H9 (cell line): ENCODE measurements at regions not wholly inside any gene's neighbourhood (a gene's known extent, or its start where the extent isn't known, plus 50 kb on each side); places are given as distances from the start of the nearest gene placed in this dataset.

Experiments used
- DNase-seq: peaks from one replicate; pipeline ENCODE4 v3.0.0-alpha.2; 2017
- H2AFZ ChIP-seq: one replicate; pipeline ENCODE4 v1.6.1; 2013; ENCODE audit warnings: mild to moderate bottlenecking, low read length, control low read depth, moderate library complexity
- H2AK5ac ChIP-seq: 2 replicates; pipeline ENCODE4 v1.6.1; 2013; ENCODE audit warnings: low read length, control low read depth, mixed read lengths; ENCODE audit not compliant: insufficient read length
- H2BK120ac ChIP-seq: one replicate; pipeline ENCODE4 v1.6.1; 2013; ENCODE audit warnings: low read depth, mild to moderate bottlenecking, low read length, control low read depth, inconsistent platforms; ENCODE audit not compliant: poor library complexity, severe bottlenecking
- H2BK12ac ChIP-seq: 2 replicates; pipeline ENCODE4 v1.6.1; 2013; ENCODE audit warnings: low read length, control low read depth, mixed read lengths, low read depth; ENCODE audit not compliant: insufficient read length
- H2BK15ac ChIP-seq: 2 replicates; pipeline ENCODE4 v1.6.1; 2013; ENCODE audit warnings: low read depth, low read length, control low read depth
- H2BK20ac ChIP-seq: one replicate; pipeline ENCODE4 v1.6.1; 2013; ENCODE audit warnings: low read depth, mild to moderate bottlenecking, low read length, control low read depth, inconsistent platforms; ENCODE audit not compliant: poor library complexity, severe bottlenecking
- H2BK5ac ChIP-seq: 2 replicates; pipeline ENCODE4 v1.6.1; 2013; ENCODE audit warnings: low read length, control low read depth, mixed read lengths; ENCODE audit not compliant: insufficient read length
- H3K14ac ChIP-seq: 2 replicates; pipeline ENCODE4 v1.6.1; 2013; ENCODE audit warnings: low read length, control low read depth; ENCODE audit not compliant: insufficient read depth
- H3K18ac ChIP-seq: 2 replicates; pipeline ENCODE4 v1.6.1; 2013; ENCODE audit warnings: low read depth, mild to moderate bottlenecking, mixed read lengths, low read length, control low read depth; ENCODE audit not compliant: insufficient read length
- H3K23ac ChIP-seq: 2 replicates; pipeline ENCODE4 v1.6.1; 2013; ENCODE audit warnings: low read length, control low read depth, mixed read lengths, low read depth; ENCODE audit not compliant: insufficient read length
- H3K23me2 ChIP-seq: 2 replicates; pipeline ENCODE4 v1.6.1; 2013; ENCODE audit warnings: low read depth, mild to moderate bottlenecking, mixed read lengths, low read length, control low read depth; ENCODE audit not compliant: insufficient read length, poor library complexity, severe bottlenecking
- H3K27ac ChIP-seq: 2 replicates; pipeline ENCODE4 v1.5.1; 2013; ENCODE audit warnings: low read length, control low read depth, mixed read lengths, low read depth; ENCODE audit not compliant: insufficient read length
- H3K27me3 ChIP-seq: 2 replicates; pipeline ENCODE4 v1.6.1; 2013; ENCODE audit warnings: low read length, control low read depth, inconsistent platforms; ENCODE audit not compliant: insufficient read depth
- H3K4ac ChIP-seq: 2 replicates; pipeline ENCODE4 v1.6.1; 2013; ENCODE audit warnings: low read depth, mild to moderate bottlenecking, control low read depth, inconsistent platforms, low read length, moderate library complexity
- H3K4me1 ChIP-seq: 2 replicates; pipeline ENCODE4 v1.6.1; 2013; ENCODE audit warnings: low read length, control low read depth, inconsistent platforms; ENCODE audit not compliant: insufficient read depth
- H3K4me2 ChIP-seq: 2 replicates; pipeline ENCODE4 v1.6.1; 2013; ENCODE audit warnings: low read length, control low read depth, mixed read lengths; ENCODE audit not compliant: insufficient read length, insufficient read depth
- H3K56ac ChIP-seq: 2 replicates; pipeline ENCODE4 v1.6.1; 2013; ENCODE audit warnings: low read depth, mild to moderate bottlenecking, mixed read lengths, low read length, control low read depth; ENCODE audit not compliant: insufficient read length
- H3K79me1 ChIP-seq: 2 replicates; pipeline ENCODE4 v1.6.1; 2013; ENCODE audit warnings: low read depth, mild to moderate bottlenecking, moderate library complexity, low read length, control low read depth, inconsistent platforms; ENCODE audit not compliant: insufficient read depth, poor library complexity, severe bottlenecking
- H3K79me2 ChIP-seq: 2 replicates; pipeline ENCODE4 v1.6.1; 2013; ENCODE audit warnings: low read length, control low read depth, inconsistent platforms; ENCODE audit not compliant: insufficient read depth
- H3K9ac ChIP-seq: 2 replicates; pipeline ENCODE4 v1.6.1; 2013; ENCODE audit warnings: low read length, control low read depth, mixed read lengths; ENCODE audit not compliant: insufficient read length; ENCODE audit errors: extremely low read depth
- H3K9me3 ChIP-seq: one replicate; pipeline ENCODE4 v1.6.1; 2013; ENCODE audit warnings: low read depth, low read length, inconsistent platforms; ENCODE audit not compliant: control insufficient read depth
- H3T11ph ChIP-seq: one replicate; pipeline ENCODE4 v1.6.1; 2013; ENCODE audit warnings: mild to moderate bottlenecking, low read length, control low read depth, inconsistent platforms
- H4K20me1 ChIP-seq: one replicate; pipeline ENCODE4 v1.6.1; 2013; ENCODE audit not compliant: control insufficient read depth, insufficient read length, insufficient read depth
- H4K5ac ChIP-seq: 2 replicates; pipeline ENCODE4 v1.6.1; 2013; ENCODE audit warnings: low read depth, mild to moderate bottlenecking, mixed read lengths, low read length, control low read depth; ENCODE audit not compliant: insufficient read length
- H4K8ac ChIP-seq: replicated peaks from 2 replicates; pipeline ENCODE4 v1.6.1; 2013; ENCODE audit warnings: low read length, control low read depth, mixed read lengths, low read depth; ENCODE audit not compliant: insufficient read length
- H4K91ac ChIP-seq: 2 replicates; pipeline ENCODE4 v1.6.1; 2013; ENCODE audit warnings: low read depth, mild to moderate bottlenecking, moderate library complexity, mixed read lengths, low read length, control low read depth; ENCODE audit not compliant: insufficient read length
- H3K27ac Mint-ChIP-seq, 3 experiments: 2 replicates in 2 of 3; 3 replicates in 1 of 3; pipeline ENCODE4 v1.8.0; 2020 to 2021; ENCODE audit warnings: mixed read lengths in 3 of 3, mild to moderate bottlenecking in 1 of 3, moderate library complexity in 1 of 3
- H3K27me3 Mint-ChIP-seq: 2 replicates; pipeline ENCODE4 v1.8.0; 2021; ENCODE audit warnings: low read depth, mild to moderate bottlenecking, moderate library complexity, mixed read lengths
- H3K36me3 Mint-ChIP-seq, 3 experiments: 2 replicates in 2 of 3; 3 replicates in 1 of 3; pipeline ENCODE4 v1.8.0; 2020 to 2021; ENCODE audit warnings: low read depth in 3 of 3, mixed read lengths in 3 of 3; ENCODE audit not compliant: insufficient read depth in 1 of 3
- H3K4me1 Mint-ChIP-seq, 2 experiments: 2 replicates each; pipeline ENCODE4 v1.8.0; 2020; ENCODE audit warnings: mixed read lengths in 2 of 2
- H3K4me3 Mint-ChIP-seq, 2 experiments: 2 replicates in 1 of 2; 3 replicates in 1 of 2; pipeline ENCODE4 v1.8.0; 2020 to 2021; ENCODE audit warnings: mild to moderate bottlenecking in 2 of 2, mixed read lengths in 2 of 2, moderate library complexity in 1 of 2
- H3K9me3 Mint-ChIP-seq, 2 experiments: 2 replicates in 1 of 2; 3 replicates in 1 of 2; pipeline ENCODE4 v1.8.0; 2020; ENCODE audit warnings: mild to moderate bottlenecking in 2 of 2, mixed read lengths in 2 of 2, moderate library complexity in 1 of 2
- WGBS: extraction: QIAGEN DNeasy Blood & Tissue Kit; methylation state at CpG from one replicate; pipeline ENCODE4 v1.1.7; 2013; ENCODE audit warnings: missing lambda C conversion rate, low lambda C conversion rate, mixed read lengths; ENCODE audit not compliant: insufficient read length; ENCODE audit errors: extremely low coverage; 5-methylcytosine and 5-hydroxymethylcytosine counted together
- TF ChIP-seq, protein P1 (sequence below): fragments of 200-600 bp; sonication (generic); conservative IDR thresholded peaks from 3 replicates; pipeline ENCODE4 v1.8.0; 2021; ENCODE audit warnings: antibody characterized with exemption, mild to moderate bottlenecking

DNA sequence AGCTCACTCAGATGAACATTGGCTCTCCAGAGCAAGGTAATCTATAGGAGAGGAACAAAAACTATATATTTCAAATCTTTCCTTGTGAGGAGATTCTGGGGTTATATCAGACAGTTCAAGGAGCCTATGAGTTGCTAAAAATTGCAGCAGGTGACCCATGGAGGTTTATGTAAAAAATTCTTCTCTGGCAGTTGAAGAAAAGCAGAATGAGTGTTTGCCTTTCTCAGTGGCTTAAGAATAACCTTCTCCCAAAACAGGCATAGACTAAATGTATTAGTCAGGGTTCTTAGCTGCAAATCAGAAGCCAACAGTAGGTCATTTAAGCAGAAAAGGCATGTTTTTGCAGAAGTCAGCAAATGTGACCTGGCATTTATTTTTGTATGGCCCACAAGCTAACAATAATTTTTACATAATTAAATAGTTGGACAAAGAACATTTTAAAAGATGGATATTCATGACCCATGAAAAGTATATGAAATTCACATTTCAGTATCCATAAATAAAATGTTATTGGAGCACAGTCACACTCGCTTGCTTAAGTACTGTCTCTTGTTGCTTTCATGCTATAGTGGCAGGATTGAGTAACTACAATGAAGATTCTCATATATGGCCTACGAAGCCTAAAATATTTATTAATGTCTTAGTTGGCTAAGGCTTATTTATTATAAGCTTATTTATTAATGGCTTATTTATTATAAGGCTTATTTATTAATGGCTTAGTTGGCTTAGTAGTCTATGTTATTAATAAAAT lies 93.4 kb upstream of the TLK1 start:
- H3K27ac ChIP-seq = no peak overlapping the region
- H3K4me2 ChIP-seq = no peak overlapping the region
- H2BK12ac ChIP-seq = no peak overlapping the region
- no peak overlapping the region for H4K91ac ChIP-seq
- H3K27ac Mint-ChIP-seq = no peak overlapping the region
- peaks cover 0 to 17% (median 2%) of the 10 kb centered on the region in 3 experiments; a peak in 5 of 7 replicates for H3K36me3 Mint-ChIP-seq
- no peaks in the 10 kb centered on the region for H3K79me1 ChIP-seq
- no peaks in the 10 kb centered on the region for H3K4me1 ChIP-seq
- no peak overlapping the region for H3K56ac ChIP-seq
- no peaks in the 10 kb centered on the region for H4K20me1 ChIP-seq
- no peak overlapping the region for H2BK15ac ChIP-seq
- WGBS = no CpG with 5 or more reads among the region's 2 CpGs
- H3K23me2 ChIP-seq = no peaks in the 10 kb centered on the region
- H3K4me3 Mint-ChIP-seq = no peak overlapping the region
- no peak overlapping the region for H4K5ac ChIP-seq
- no peak overlapping the region for H2AK5ac ChIP-seq
- H2BK5ac ChIP-seq = no peak overlapping the region
- TF ChIP-seq, protein P1, sequence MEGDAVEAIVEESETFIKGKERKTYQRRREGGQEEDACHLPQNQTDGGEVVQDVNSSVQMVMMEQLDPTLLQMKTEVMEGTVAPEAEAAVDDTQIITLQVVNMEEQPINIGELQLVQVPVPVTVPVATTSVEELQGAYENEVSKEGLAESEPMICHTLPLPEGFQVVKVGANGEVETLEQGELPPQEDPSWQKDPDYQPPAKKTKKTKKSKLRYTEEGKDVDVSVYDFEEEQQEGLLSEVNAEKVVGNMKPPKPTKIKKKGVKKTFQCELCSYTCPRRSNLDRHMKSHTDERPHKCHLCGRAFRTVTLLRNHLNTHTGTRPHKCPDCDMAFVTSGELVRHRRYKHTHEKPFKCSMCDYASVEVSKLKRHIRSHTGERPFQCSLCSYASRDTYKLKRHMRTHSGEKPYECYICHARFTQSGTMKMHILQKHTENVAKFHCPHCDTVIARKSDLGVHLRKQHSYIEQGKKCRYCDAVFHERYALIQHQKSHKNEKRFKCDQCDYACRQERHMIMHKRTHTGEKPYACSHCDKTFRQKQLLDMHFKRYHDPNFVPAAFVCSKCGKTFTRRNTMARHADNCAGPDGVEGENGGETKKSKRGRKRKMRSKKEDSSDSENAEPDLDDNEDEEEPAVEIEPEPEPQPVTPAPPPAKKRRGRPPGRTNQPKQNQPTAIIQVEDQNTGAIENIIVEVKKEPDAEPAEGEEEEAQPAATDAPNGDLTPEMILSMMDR = peak; percentile 39; the same call in 1 of the 3 replicates
- DNase-seq = no peak
- H4K8ac ChIP-seq = no peak overlapping the region
- peaks cover 0 to 7% of the 10 kb centered on the region in 2 experiments; a peak in 1 of 5 replicates for H3K9me3 Mint-ChIP-seq
- H3K27me3 ChIP-seq = no peaks in the 10 kb centered on the region
- H3K14ac ChIP-seq = no peak overlapping the region
- H2BK120ac ChIP-seq = no peak overlapping the region
- H3K27me3 Mint-ChIP-seq = no peaks in the 10 kb centered on the region
- no peak overlapping the region for H3K23ac ChIP-seq
- H3T11ph ChIP-seq = no peak overlapping the region
- H3K4me1 Mint-ChIP-seq = peaks cover 5 to 6% of the 10 kb centered on the region in 2 experiments
- H3K4ac ChIP-seq = no peak overlapping the region
- H3K9me3 ChIP-seq = no peaks in the 10 kb centered on the region
- no peak overlapping the region for H3K18ac ChIP-seq
- no peak overlapping the region for H2BK20ac ChIP-seq
- H3K9ac ChIP-seq = no peak overlapping the region
- H2AFZ ChIP-seq = no peak overlapping the region
- no peaks in the 10 kb centered on the region for H3K79me2 ChIP-seq
